HCT116 (cell line): ENCODE measurements at regions not wholly inside any gene's neighbourhood (a gene's known extent, or its start where the extent isn't known, plus 50 kb on each side); places are given as distances from the start of the nearest gene placed in this dataset.

Experiments
- ATAC-seq: fragments of 200-7000 bp; cut with Tn5 transposase; 2 replicates; pipeline ENCODE4 v1.9.1; 2020; ENCODE audit warnings: mild to moderate bottlenecking, moderate library complexity
- BruUV-seq: library from RNA; stranded (reverse); fragments of 400-500 nt; replicated peaks from 2 replicates; lab custom pipeline; 2021; lab: Mats Ljungman, UMichigan
- CTCF ChIA-PET: fragments of 300-600 bp; sonication (Branson Sonifier 250); formaldehyde crosslinking; loops from one replicate; lab custom pipeline; 2021; ENCODE audit warnings: antibody characterized with exemption; lab: Charles Lee
- POLR2A ChIA-PET: fragments of 300-600, 350-600 bp; sonication (Branson Sonifier 250); formaldehyde crosslinking; loops from one replicate; lab custom pipeline; 2021; ENCODE audit warnings: antibody characterized with exemption; lab: Charles Lee
- RAD21 ChIA-PET, 2 experiments: fragments of 300-600 bp; sonication (Branson Sonifier 250); formaldehyde crosslinking; loops; one replicate each; lab custom pipeline; 2023; ENCODE audit warnings: low total read pairs in 2 of 2; ENCODE audit not compliant: uncharacterized antibody in 2 of 2, unreplicated experiment in 2 of 2, low non-redundant PET in 1 of 2; lab: Charles Lee
- DNase-seq: peaks from one replicate; pipeline ENCODE4 v3.0.0-alpha.2; 2010; ENCODE audit warnings: low read depth, low spot score
- H2AFZ ChIP-seq: fragments of 200-600 bp; shearing (Covaris generic), sonication (generic); 2 replicates; pipeline ENCODE4 v1.6.1; 2017; ENCODE audit warnings: low read depth, mixed run types, mixed read lengths, antibody characterized with exemption, low read length; ENCODE audit not compliant: poor library complexity, severe bottlenecking
- H3K27ac ChIP-seq: 2 replicates; pipeline ENCODE4 v1.5.1; 2012; ENCODE audit warnings: low read depth, low read length
- H3K27me3 ChIP-seq: fragments of 200-600 bp; sonication (generic); 2 replicates; pipeline ENCODE4 v1.6.1; 2016; ENCODE audit warnings: mixed run types, low read length, mixed read lengths; ENCODE audit not compliant: insufficient read depth
- H3K36me3 ChIP-seq, 2 experiments: fragments of 200-500 bp in 1 of 2; fragments of 200-600 bp in 1 of 2; sonication (Bioruptor generic) in 1 of 2; sonication (generic) in 1 of 2; 2 replicates each; pipeline versions ENCODE4 v1.5.1 to v1.6.1; 2014 to 2016; ENCODE audit warnings: low read length in 2 of 2, inconsistent platforms in 1 of 2, mixed read lengths in 1 of 2, mixed run types in 1 of 2; ENCODE audit not compliant: insufficient read depth in 2 of 2, control insufficient read depth in 1 of 2
- H3K4me1 ChIP-seq, 2 experiments: fragments of 200-600 bp in 1 of 2; sonication (generic) in 1 of 2; 2 replicates each; pipeline versions ENCODE4 v1.5.1 to v1.6.1; 2012 to 2017; ENCODE audit warnings: low read length in 2 of 2, inconsistent platforms in 1 of 2, mild to moderate bottlenecking in 1 of 2, mixed read lengths in 1 of 2, mixed run types in 1 of 2, moderate library complexity in 1 of 2; ENCODE audit not compliant: insufficient read depth in 2 of 2, control insufficient read depth in 1 of 2
- H3K4me2 ChIP-seq: fragments of 200-600 bp; sonication (generic); 2 replicates; pipeline ENCODE4 v1.6.1; 2017; ENCODE audit warnings: mixed run types, low read length, mixed read lengths
- H3K4me3 ChIP-seq, 2 experiments: fragments of 200-600 bp in 1 of 2; sonication (generic) in 1 of 2; replicated peaks in 1 of 2; 2 replicates each; pipeline ENCODE4 v1.5.1; 2011 to 2016; ENCODE audit warnings: low read length in 2 of 2, control low read depth in 1 of 2, low read depth in 1 of 2, mild to moderate bottlenecking in 1 of 2, mixed read lengths in 1 of 2, mixed run types in 1 of 2
- H3K79me2 ChIP-seq: fragments of 200-600 bp; sonication (generic); 2 replicates; pipeline ENCODE4 v1.6.1; 2017; ENCODE audit warnings: mild to moderate bottlenecking, mixed run types, low read length, moderate library complexity, mixed read lengths; ENCODE audit not compliant: insufficient read depth
- H3K9ac ChIP-seq: fragments of 200-600 bp; sonication (generic); 2 replicates; pipeline ENCODE4 v1.6.1; 2016; ENCODE audit warnings: low read length, mixed read lengths
- H3K9me2 ChIP-seq: fragments of 200-600 bp; sonication (generic), shearing (Covaris generic); 2 replicates; pipeline ENCODE4 v1.6.1; 2017; ENCODE audit warnings: mixed run types, mild to moderate bottlenecking, moderate library complexity; ENCODE audit not compliant: insufficient read depth
- H3K9me3 ChIP-seq, 2 experiments: fragments of 200-500 bp in 1 of 2; fragments of 200-600 bp in 1 of 2; sonication (Bioruptor generic) in 1 of 2; sonication (generic) in 1 of 2; 2 replicates each; pipeline ENCODE4 v1.6.1; 2014 to 2017; ENCODE audit warnings: low read length in 2 of 2, mixed read lengths in 2 of 2, inconsistent platforms in 1 of 2, low read depth in 1 of 2, mild to moderate bottlenecking in 1 of 2, mixed run types in 1 of 2, moderate library complexity in 1 of 2; ENCODE audit not compliant: control insufficient read depth in 1 of 2, insufficient read depth in 1 of 2
- H4K20me1 ChIP-seq: fragments of 200-600 bp; sonication (generic), shearing (Covaris generic); 2 replicates; pipeline ENCODE4 v1.6.1; 2017; ENCODE audit warnings: mixed run types, mild to moderate bottlenecking, moderate library complexity; ENCODE audit not compliant: insufficient read depth
- CBX3 ChIP-seq: IDR thresholded peaks from 2 replicates; pipeline ENCODE4 v1.6.1; 2012; ENCODE audit warnings: low read depth
- CEBPB ChIP-seq: IDR thresholded peaks from 2 replicates; pipeline ENCODE4 v1.6.1; 2012; ENCODE audit warnings: low read depth
- EGR1 ChIP-seq: IDR thresholded peaks from 2 replicates; pipeline ENCODE4 v1.6.1; 2012; ENCODE audit warnings: low read depth
- FOSL1 ChIP-seq: IDR thresholded peaks from 2 replicates; pipeline ENCODE4 v1.6.1; 2012; ENCODE audit warnings: low read depth
- POLR2A ChIP-seq: IDR thresholded peaks from 2 replicates; pipeline ENCODE4 v1.7.0; 2011; ENCODE audit warnings: borderline replicate concordance; ENCODE audit not compliant: insufficient read depth, insufficient read length; ENCODE audit errors: extremely low read depth
- POLR2AphosphoS5 ChIP-seq: IDR thresholded peaks from 2 replicates; pipeline ENCODE4 v1.6.1; 2011; ENCODE audit warnings: mild to moderate bottlenecking, low read depth, low read length, moderate library complexity
- RAD21 ChIP-seq: IDR thresholded peaks from 2 replicates; pipeline ENCODE4 v1.6.1; 2012; ENCODE audit warnings: low read depth, mild to moderate bottlenecking
- SP1 ChIP-seq: IDR thresholded peaks from 2 replicates; pipeline ENCODE4 v1.6.1; 2012; ENCODE audit warnings: low read depth
- SRF ChIP-seq: IDR thresholded peaks from 2 replicates; pipeline ENCODE4 v1.6.1; 2012; ENCODE audit warnings: low read depth
- TCF7L2 ChIP-seq: IDR thresholded peaks from 2 replicates; pipeline ENCODE4 v1.7.0; 2011; ENCODE audit warnings: borderline replicate concordance, inconsistent platforms; ENCODE audit not compliant: insufficient read depth, insufficient read length; ENCODE audit errors: extremely low read depth
- YY1 ChIP-seq: IDR thresholded peaks from 2 replicates; pipeline ENCODE4 v1.6.1; 2011; ENCODE audit warnings: low read length, low read depth, moderate library complexity, mild to moderate bottlenecking; ENCODE audit not compliant: insufficient replicate concordance; ENCODE audit errors: extremely low read depth
- ZFX ChIP-seq: fragments of 450-650 bp; IDR thresholded peaks from 2 replicates; pipeline ENCODE4 v1.6.1; 2017
- intact Hi-C: fragments of 100-400 bp; cut with micrococcal nuclease; formaldehyde crosslinking; loops from 2 replicates; pipeline ENCODE4 v1.10.0; 2022
- TF ChIP-seq, protein P1 (sequence below): IDR thresholded peaks from 2 replicates; pipeline ENCODE4 v1.6.1; 2012
- TF ChIP-seq, protein P2 (sequence below): IDR thresholded peaks from 2 replicates; pipeline ENCODE4 v1.6.1; 2012
- TF ChIP-seq, protein P3 (sequence below): IDR thresholded peaks from 2 replicates; pipeline ENCODE4 v1.6.1; 2012; ENCODE audit warnings: low read depth

DNA sequence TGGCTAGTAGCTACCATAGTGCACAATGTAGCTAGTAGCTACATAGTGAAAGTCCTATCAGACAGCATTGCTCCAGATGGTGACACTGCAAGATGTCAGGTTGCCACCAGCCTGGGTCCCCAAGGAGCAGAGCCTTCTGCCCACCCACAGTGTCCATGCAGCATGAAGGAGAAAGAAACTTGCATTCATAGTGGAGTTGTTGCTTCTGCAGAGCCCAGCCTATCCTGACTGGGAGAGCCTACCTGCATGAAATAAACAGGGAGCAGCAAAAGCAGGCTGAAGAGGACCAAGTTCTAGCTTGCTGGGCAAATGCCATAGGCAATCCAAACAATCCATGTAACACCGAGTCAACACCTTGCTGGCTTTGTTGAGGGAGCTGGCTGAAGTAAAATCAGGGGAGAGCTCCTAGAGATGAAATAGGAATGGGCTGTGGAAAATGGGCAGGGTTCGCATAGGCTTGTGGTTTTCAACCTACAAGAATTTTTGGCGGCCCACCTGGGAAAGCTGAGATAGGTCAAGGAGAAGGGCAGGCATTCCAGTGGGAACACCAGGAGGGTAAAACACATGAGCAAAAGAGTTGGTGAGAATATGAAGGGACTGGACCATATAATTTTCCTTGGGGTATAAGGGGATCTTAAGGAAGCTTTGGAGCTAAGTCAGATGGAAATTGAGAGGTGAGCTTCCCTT lies 195.8 kb downstream of the CYP26B1 start:
- Histone ChIP-seq H3K36me3 (no peaks in the 10 kb centered on the region), H3K27me3 (no peaks in the 10 kb centered on the region), H3K4me1 (peaks cover 0 to 3% of the 10 kb centered on the region in 2 experiments; a peak in 1 of 4 replicates), H3K4me2 (no peak overlapping the region), H3K9me2 (no peaks in the 10 kb centered on the region), H3K4me3 (no peak overlapping the region), H3K9ac (no peak overlapping the region), H3K79me2 (no peaks in the 10 kb centered on the region), H2AFZ (no peak overlapping the region), H3K27ac (no peak overlapping the region), H4K20me1 (no peaks in the 10 kb centered on the region), H3K9me3 (no peaks in the 10 kb centered on the region)
- RAD21 ChIA-PET = no interaction called here
- no TSS peak for BruUV-seq
- POLR2A ChIA-PET = no interaction called here
- intact Hi-C loops = no loop called here
- DNase-seq (no peak), ATAC-seq (no peak)
- CTCF ChIA-PET = interaction anchor here (3.1 kb wide), 1 partner anchor 28 kb away, joined by 9 read pairs; no protein-coding TSS in a partner anchor
- TF ChIP-seq POLR2AphosphoS5 = no peak
- TF ChIP-seq CBX3 = no peak
- TF ChIP-seq, protein P1, sequence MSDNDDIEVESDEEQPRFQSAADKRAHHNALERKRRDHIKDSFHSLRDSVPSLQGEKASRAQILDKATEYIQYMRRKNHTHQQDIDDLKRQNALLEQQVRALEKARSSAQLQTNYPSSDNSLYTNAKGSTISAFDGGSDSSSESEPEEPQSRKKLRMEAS = no peak
- no peak for TF ChIP-seq SP1
- no peak for TF ChIP-seq POLR2A
- TF ChIP-seq YY1 = no peak
- TF ChIP-seq RAD21 = no peak
- TF ChIP-seq FOSL1 = no peak

DNA sequence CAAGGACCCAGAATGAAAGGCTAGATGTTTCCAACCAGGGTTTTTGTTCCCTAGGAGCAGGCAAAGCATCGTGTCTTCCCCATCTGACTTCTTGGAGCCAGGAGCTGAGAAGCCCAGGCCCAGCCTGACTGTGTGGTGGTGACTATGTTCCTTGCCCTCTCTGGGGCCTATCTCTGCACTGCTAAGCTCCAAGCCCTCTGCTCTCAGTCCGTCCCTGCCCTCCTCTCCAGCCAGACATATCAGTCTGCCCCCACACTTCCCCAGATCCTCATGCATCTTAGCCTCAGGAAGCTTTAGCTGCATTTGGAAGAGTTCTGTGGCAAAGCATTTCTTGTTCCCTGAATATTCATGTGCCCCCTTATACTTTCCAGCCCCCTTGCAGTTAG lies 196.6 kb downstream of the CYP26B1 start:
- H3K27ac ChIP-seq = no peak overlapping the region
- no peak overlapping the region for H3K4me3 ChIP-seq
- ChIA-PET RAD21 (no interaction called here), CTCF (interaction anchor here (3.1 kb wide), 1 partner anchor 27 kb away, joined by 9 read pairs; no protein-coding TSS in a partner anchor), POLR2A (no interaction called here)
- no peaks in the 10 kb centered on the region for H4K20me1 ChIP-seq
- no peaks in the 10 kb centered on the region for H3K9me2 ChIP-seq
- no peaks in the 10 kb centered on the region for H3K9me3 ChIP-seq
- BruUV-seq = no TSS peak
- no peaks in the 10 kb centered on the region for H3K36me3 ChIP-seq
- H3K27me3 ChIP-seq = no peaks in the 10 kb centered on the region
- no peak overlapping the region for H3K9ac ChIP-seq
- no peaks in the 10 kb centered on the region for H3K79me2 ChIP-seq
- H3K4me1 ChIP-seq = peaks cover 0 to 3% of the 10 kb centered on the region in 2 experiments; a peak in 1 of 4 replicates
- intact Hi-C loops = no loop called here
- no peak overlapping the region for H2AFZ ChIP-seq
- DNase-seq (no peak), ATAC-seq (no peak)
- H3K4me2 ChIP-seq = no peak overlapping the region
- TF ChIP-seq POLR2AphosphoS5 (no peak), SRF (no peak), RAD21 (no peak), EGR1 (no peak), SP1 (no peak), CEBPB (no peak), CBX3 (no peak), ZFX (no peak), TCF7L2 (no peak)
- TF ChIP-seq, protein P2, sequence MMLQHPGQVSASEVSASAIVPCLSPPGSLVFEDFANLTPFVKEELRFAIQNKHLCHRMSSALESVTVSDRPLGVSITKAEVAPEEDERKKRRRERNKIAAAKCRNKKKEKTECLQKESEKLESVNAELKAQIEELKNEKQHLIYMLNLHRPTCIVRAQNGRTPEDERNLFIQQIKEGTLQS = no peak
- TF ChIP-seq, protein P1 = no peak
- TF ChIP-seq, protein P3, sequence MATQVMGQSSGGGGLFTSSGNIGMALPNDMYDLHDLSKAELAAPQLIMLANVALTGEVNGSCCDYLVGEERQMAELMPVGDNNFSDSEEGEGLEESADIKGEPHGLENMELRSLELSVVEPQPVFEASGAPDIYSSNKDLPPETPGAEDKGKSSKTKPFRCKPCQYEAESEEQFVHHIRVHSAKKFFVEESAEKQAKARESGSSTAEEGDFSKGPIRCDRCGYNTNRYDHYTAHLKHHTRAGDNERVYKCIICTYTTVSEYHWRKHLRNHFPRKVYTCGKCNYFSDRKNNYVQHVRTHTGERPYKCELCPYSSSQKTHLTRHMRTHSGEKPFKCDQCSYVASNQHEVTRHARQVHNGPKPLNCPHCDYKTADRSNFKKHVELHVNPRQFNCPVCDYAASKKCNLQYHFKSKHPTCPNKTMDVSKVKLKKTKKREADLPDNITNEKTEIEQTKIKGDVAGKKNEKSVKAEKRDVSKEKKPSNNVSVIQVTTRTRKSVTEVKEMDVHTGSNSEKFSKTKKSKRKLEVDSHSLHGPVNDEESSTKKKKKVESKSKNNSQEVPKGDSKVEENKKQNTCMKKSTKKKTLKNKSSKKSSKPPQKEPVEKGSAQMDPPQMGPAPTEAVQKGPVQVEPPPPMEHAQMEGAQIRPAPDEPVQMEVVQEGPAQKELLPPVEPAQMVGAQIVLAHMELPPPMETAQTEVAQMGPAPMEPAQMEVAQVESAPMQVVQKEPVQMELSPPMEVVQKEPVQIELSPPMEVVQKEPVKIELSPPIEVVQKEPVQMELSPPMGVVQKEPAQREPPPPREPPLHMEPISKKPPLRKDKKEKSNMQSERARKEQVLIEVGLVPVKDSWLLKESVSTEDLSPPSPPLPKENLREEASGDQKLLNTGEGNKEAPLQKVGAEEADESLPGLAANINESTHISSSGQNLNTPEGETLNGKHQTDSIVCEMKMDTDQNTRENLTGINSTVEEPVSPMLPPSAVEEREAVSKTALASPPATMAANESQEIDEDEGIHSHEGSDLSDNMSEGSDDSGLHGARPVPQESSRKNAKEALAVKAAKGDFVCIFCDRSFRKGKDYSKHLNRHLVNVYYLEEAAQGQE = no peak
